GM21529 (cell line): ENCODE measurements at regions not wholly inside any gene's neighbourhood (a gene's known extent, or its start where the extent isn't known, plus 50 kb on each side); places are given as distances from the start of the nearest gene placed in this dataset.
A peak's percentile ranks its signal among the peaks of the same experiment; 100 is the strongest.

Source experiments
- ATAC-seq: cut with Tn5 transposase; IDR thresholded peaks from one replicate; pipeline ENCODE4 v1.9.1; 2021; ENCODE audit not compliant: unreplicated experiment

DNA sequence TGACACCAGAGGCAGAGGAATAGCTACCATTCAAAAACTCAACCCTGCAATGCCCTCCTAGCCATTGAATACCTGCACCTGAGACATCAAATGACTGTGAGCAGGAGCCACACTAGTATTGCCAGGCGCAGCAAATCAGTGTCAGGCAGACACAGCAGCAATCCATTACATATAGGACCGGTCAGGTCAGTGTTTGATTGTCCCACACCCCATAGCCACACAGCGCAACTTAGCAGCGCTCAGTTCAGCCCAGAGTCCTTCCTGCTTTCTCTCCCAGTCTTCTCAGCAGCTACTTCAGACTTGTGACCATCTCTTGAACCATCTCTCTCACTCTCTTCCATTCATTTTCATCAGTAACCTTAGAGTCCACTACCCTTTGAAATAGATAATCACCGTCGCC, 181.6 kb upstream of the GPR12 start:
- ATAC-seq, result no peak

DNA sequence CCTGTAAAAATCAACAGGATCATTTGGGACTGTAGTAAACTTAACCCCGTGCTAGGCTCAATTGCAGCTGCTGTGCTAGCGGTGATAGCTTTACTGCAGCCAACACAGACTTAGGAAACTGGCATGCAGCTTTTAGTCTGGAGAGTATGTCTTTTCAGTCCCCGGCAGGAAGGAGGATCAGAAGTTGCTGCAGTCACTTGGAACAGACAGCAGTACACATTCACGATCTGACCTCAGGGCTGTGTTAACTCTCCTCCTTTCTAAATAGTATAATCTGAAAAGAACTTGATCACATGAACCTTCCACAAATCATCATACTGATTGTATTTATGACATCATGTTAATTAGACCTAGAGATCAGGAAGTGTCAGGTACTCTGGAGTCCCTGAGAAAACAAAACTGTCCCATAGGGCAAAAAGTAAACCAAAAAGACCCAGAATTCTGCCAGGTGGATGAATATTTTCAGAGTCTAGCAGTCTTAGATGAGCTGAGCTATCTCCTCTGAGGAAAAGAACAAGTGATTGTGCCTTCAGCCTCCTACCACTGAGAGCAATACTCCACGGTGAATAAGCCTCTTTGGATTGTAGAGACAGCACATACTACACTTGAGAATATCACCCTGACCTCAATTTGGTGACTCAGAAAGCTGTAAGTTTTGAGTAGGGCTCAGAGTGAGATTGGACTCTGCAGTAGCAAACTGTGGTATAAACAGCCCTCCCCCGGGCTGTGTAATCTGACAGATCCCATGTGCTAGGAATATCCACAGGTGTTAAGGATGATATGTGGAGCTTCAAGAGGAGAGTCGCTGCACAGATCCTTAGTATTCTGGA, 181.0 kb upstream of the GPR12 start:
- ATAC-seq, result no peak

DNA sequence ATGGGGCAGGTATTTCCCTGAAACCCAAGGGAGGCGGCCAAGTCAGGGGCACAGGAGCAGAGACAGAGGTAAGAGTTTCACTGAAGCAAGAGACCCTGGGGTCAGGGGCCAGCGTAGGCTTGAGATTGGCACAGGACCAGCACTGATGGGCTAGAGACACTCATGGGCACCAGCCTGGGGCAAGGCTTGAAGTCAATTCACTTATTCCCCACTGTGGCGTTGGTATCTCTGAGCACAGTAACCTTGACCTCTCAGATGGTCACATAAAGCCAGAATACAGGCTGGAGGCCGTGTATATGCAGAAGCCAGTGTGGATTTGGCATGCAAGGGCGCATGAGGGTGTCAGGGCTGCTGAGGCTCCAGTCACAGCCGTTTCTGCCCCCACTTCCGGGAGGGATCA, 173.5 kb upstream of the GPR12 start:
- no peak for ATAC-seq

DNA sequence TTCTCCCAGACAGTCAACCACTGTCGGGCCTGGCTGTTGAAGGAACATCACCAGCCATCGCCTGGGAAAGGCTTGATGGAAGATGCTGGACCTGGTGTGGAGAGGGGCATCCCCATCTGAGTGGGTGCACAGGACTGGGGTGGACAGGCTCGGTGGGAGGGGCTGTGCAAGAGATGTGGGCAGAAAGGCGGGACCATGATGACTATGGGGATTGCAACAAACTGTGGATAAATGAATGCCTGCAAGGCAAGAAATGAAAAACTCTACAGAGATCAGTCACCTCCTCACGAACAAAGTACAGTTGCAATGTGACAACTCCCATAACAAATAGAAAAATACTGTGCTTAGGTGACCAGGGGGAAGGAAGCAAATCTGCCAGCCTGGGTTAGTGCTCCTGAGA, 171.9 kb upstream of the GPR12 start:
- no peak for ATAC-seq

DNA sequence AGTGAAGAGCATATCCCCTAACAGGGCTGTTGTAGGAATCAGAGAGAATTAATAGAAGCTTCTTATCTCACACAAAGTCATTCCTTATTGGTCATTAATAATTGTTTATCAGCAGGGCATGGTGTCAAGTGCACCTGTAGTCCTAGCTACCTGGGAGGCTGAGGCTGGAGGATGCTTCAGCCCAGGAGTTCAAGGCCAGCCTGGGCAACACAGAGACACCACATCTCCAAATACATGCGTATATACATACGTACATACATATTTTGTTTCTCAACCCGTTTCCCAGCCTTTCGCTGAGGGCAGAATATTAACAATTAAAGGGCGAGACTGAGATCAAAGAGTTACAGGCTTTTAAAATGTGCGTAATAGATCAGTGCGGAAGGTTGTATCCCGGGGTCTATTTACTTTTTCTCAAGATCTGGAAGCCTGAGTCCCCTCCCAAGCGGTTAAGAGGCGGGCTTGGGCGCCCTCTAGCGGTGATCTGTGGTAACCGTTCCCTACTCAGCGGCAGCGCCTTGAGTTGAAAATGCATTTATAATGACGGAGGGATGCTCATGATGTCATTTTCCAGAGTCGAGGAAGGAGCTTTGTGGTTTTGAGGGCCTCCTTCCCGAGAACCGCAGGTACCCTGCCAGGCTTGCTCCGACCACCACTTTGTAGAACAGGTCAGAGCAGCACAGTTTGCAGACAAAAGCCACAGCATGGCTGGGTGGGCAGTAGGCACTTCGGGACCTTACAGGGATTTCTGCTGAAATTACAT, 169.6 kb upstream of the GPR12 start:
- peak; percentile 63 for ATAC-seq

DNA sequence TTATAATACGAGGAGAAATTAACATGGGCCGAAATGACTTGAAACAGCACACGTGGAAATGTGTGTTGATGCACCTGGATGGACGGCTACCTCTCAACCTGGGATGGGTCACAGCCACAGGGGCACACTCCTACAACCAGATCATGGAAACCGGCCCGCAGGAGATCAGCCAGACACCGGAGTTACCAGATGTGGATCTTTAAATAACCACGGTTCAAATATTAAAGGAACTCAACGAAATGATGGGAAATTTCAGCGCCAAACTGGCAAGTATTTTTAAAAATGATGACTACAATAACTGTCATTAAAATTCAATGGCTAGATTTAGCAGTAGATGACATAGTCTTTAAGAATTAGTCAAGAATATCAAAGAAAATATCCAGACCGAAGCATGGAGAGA, 166.9 kb upstream of the GPR12 start:
- ATAC-seq, result no peak

DNA sequence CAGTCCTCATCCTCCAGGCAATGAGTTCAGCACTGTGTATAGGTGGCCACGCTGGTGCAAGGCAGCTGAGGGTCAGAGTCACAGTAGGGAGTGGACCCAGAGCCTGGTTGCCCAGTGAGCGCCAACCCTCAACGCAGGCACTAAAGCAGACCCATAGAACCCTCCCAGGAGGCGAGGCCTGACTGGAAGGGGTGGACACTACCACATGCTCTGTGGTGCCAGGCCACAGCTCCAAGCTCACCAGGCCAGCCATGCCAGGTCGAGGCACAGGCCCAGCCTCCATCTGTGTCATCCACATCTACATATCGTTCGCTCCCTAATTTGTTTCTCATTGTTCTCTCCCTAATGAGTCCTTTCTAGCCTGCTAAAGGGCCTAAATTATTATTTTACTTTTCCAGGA, 165.8 kb upstream of the GPR12 start:
- no peak for ATAC-seq

DNA sequence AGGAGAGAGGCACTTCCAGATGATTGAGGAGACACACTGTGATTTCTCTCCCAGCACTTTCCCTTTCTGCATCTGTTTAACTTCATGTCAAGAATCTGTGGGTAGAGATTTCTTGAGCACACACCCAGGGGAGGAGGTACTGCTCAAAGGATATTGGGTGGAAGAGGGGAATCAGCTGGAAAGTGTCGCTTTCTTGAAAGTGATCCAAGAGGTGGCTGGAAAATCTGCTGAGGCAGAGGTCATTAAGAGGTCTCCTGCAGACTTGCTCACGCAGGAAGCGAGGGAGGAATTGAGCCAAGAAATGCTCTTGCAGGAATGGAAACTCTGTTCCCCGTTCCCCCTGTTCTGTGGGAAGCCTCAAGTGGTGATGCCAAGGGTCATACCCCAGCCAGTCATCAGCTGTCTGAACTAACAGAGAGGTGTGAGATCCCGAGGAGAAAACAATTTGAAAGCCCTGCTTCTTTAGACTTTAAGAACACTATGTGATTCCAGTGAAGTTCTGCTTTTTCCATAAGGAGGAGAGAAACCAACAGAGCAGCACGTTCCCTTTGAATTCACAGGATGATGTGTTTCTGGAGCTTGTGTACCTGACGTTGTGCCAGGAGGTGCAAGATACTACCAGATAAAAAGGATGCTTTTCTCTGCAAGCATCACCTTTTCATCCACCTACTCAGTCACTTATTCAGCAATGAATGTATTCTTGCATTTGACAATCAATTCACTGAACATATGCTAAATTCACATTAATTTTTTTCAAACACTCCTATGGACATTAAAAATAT, 163.4 kb upstream of the GPR12 start:
- ATAC-seq, result no peak

DNA sequence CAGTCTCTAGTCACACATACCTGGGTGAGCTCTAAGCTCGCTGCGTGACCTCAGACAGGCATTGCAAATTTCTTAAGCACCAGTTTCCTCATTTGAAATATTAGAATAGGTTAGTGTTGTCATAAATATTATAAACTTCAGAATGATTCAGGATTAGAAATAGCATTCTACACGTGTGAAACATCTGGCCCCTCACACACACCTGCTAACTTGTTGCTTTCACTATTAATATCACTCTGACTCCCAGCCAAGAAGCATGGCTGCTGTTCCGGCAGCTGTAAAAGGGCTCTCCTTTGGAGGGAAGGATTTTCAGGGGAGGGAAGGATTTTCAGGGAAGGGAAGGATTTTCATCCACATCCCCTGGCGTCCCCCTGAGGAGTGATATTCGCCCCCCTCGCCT, 161.3 kb upstream of the GPR12 start:
- ATAC-seq, result no peak

DNA sequence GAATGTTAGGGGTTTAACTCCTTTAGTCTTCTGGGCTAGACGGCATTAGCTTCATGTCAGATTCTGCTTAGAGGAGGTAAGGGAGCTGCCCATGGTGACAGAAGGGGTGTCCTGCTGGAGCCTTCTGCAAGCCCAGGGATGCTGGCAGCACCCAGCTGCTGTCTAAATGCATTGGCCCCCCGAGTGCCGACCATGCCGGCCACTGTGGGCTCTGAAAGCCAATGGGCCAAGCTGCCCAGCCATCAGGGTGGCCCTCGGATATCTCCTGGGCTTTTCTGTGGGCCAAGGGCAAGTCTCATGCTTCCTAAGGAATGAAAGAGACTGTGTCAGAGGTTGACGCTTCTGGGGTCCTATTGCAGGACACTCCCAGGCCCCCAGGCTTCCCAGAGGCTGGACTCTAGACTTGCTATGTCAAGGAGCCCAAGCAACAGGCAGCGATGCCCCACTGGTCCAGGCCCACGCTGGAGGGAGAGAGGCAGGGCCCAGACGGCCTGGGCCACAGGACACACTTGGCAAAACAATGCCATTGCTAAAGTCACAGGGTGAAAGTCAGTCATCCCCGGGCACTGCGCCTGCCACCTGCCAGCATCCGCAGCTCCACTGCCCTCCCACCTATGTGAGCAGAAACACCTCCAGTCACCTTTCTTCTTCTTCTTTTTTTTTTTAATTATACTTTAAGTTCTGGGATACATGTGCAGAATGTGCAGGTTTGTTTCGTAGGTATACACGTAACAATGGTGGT, 160.2 kb upstream of the GPR12 start:
- ATAC-seq, result no peak

DNA sequence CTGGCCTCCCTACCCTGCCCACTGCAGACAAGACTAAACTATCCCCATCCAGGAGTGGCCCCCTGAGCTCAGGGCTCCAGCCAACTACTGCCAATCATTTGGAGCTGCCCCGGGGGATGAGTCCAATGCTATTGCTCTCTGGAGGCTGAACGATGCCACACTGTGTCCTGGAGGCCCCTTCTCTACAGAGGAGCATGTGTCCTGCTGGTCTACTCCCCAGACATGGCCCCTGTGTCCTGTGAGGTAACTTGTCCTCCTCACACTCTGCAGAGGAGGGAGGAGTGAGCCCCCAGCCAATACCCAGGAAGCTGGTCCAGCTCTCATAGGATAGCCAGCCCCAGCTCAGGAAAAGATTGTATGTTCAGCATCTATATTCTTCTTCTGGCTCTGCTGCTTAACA, 159.1 kb upstream of the GPR12 start:
- ATAC-seq, result no peak

DNA sequence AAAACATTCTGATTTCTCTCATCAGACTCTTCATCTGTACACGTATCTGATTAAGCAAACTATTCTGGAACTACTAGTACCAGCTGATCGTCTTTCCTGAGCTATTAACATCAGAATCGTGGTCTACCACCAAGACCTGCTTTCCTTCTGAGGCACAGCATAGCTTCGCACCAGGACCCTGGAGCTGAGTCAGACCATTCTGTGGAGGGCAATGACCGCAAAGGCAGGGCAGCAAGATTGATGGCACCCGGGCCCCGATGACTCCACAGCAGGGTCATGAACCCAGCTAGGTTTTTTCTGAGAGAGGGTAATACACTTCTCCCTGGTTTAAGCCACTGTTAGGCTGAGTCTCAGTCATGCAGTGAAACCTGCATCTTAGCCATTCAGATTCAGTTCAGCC, 158.7 kb upstream of the GPR12 start:
- ATAC-seq, result no peak

DNA sequence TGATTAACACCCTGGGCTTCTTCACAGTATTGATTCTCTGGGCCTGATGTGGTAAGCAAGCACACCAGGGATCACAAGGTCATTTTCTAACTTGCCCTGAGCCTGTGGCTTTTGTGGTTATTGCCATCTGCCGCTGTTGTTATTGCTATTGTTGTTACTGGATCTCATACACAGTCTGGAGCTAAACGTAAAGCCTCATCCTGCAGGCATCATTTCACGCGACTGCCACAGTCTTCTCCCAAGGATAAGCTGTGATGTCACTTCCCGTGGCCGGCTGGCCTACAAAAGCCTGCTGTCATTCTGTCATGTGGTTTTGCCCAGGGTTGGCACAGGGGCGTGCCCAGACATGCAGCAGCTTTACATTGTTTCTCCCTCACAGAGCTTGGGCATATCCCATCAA, 154.0 kb upstream of the GPR12 start:
- no peak for ATAC-seq

DNA sequence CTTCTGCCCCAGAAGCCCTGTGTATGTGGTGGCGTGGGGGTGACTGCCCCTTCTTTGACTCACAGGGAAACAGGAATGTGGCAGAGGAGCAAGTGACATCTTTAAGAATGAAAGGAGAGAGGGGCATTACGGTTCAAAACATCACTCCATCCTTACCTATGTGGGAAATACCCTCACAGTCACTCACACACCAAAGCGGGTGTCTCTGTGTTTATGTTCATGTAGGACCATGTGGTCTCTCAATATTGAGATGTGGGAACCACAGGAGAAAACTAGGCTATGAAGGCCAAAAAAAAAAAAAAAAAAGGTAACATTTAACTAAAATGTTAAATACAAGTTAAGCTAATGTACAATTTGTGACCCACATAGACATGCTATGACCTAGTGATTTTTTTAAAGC, 153.6 kb upstream of the GPR12 start:
- ATAC-seq, result no peak

DNA sequence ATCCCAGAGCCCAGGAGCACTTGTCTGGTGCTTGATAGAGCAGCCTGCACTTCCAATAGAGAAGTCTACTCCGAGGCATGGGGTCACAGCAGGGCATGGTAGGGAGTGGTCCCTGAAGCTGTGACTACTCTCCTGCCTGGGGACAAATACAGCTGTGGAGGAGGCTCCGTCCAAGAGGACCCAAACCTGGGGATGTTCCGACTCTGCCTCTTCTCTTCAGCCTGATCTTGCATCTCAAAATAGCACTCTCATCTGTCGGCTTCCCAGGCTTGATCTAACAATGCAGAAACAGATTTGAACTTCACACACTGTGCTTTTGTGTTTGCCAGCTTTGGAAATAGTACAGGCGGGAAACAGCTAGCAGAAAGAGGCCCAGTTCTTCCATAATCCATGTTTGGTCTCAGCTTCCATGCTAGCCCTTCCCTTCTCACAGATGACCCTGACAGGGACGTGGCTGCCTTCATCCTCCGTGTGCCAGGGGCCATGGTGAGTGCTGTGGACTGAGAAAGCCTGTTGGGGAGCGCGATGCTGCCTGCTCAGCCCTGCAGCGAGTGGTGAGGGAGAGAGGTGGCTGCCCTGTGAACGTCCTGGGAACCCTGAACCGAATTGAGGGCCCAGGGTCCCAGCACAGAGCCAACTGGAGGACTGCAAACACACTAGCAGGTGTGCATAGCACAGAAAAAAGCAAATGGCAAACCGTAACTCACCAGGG, 150.3 kb upstream of the GPR12 start:
- no peak for ATAC-seq

DNA sequence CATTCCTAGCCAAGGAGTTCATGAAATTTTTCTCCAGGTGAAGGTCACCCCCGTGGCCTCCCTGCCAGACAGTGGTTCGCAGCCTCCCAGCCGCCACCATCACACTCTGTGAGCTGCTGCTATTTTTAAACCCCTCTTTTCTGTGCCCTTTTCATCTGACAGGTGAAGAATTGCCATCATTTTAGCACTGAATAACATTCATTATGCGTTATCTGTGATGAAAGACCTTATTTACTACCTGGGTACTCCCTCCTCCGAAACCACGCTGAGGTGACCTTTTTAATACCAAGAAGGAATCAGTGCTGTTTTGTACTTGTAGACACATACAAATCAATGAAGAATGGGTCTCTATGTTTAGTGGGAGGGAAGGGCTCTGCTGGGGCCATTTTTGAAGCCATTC, 148.9 kb upstream of the GPR12 start:
- no peak for ATAC-seq

DNA sequence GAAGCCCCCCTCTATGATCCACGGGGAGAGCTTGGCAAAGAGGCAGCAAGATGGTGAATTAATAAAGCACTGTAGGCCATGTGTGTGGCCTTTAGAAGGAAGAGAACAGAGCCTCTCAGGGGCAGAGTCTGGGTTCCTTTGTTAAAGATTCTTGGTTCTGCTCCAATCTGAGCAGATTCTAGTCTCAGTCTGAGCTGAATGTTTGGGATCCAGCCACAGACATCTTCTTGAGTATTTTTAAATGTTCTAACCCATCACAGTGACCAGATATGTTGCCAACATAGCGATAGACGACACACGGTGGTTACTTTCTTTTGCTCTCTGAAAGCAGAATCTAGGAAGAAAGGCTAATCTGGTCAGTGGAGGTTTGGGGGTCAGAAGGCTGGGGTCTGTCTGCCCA, 147.5 kb upstream of the GPR12 start:
- no peak for ATAC-seq

DNA sequence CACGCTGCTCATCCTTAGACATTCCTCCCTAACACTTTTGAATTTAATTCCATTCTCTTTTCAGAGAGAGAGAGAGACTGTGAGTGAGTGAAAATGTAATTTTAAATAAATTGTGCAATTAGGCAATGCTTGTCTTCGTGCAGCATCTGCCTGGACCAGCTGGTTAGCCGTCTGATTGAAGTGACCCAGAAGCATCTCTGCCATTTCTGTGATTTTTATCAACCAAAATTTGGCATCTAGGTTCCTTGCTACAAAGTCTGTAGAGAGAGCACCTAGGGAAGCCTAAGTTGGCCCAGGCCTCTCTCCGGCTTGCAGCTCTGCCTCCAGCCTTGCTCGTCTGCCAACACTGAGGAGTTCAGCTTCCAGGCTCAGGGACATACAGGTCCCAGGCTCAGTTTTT, 138.6 kb upstream of the GPR12 start:
- no peak for ATAC-seq

DNA sequence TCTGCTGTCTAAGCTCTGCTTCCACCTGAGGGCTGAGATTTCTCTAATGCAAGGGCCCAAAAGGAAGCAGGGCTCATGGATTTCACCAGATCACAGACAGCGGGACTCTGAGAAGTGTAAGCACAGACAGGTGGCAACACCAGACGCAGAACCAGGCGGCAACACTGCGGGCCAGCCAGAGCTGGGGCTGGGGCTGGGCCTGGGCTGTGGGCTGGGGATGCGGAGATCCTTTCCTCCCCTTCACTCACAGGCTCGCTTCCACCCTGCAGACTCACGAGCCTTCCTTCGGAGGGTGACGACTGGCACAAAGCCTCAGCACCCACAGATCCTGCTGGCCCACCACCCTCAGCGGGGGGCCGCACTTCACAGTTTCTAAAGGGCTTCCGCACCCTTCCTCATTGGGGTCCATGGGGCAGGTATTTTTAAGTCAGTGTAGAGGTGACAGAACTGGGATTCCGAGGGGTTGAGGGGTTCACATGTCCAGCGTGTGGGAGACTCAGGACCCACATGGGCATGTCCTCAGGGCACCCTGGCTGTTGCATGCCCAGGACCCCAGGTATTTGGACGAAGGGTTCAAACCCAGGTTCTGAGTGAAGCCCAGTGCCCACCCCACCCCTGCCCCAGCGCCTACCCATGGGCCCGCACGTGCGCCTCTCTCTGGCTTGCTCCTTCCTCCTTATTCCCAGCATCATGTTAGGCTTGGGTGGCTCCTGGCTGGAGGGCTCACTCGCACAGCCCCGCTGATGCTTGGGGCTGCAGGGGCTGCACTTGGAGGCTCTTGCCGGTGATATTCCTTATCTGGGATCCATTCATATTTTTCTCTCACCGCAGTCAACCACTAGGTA, 137.3 kb upstream of the GPR12 start:
- ATAC-seq, result no peak
